ENCODE measurements at regions not wholly inside any gene's neighbourhood (a gene's known extent, or its start where the extent isn't known, plus 50 kb on each side); places are given as distances from the start of the nearest gene placed in this dataset.

- no peak for ATAC-seq
- Histone ChIP-seq H3K4me3 (no peak overlapping the region), H3K36me3 (ENCODE audit: low read depth) (no peaks in the 10 kb centered on the region), H3K4me1 (ENCODE audit: low read depth) (no peaks in the 10 kb centered on the region), H3K9me3 (no peaks in the 10 kb centered on the region)
- intact Hi-C loops (cut with DNase I, micrococcal nuclease), result no loop called here
- no peak for DNase-seq
- TF ChIP-seq, protein P1, sequence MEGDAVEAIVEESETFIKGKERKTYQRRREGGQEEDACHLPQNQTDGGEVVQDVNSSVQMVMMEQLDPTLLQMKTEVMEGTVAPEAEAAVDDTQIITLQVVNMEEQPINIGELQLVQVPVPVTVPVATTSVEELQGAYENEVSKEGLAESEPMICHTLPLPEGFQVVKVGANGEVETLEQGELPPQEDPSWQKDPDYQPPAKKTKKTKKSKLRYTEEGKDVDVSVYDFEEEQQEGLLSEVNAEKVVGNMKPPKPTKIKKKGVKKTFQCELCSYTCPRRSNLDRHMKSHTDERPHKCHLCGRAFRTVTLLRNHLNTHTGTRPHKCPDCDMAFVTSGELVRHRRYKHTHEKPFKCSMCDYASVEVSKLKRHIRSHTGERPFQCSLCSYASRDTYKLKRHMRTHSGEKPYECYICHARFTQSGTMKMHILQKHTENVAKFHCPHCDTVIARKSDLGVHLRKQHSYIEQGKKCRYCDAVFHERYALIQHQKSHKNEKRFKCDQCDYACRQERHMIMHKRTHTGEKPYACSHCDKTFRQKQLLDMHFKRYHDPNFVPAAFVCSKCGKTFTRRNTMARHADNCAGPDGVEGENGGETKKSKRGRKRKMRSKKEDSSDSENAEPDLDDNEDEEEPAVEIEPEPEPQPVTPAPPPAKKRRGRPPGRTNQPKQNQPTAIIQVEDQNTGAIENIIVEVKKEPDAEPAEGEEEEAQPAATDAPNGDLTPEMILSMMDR (IDR thresholded peaks at IDR 0.05), result no peak
Measured at GRCh38 chr12:90084018-90084417, 375.4 kb upstream of the ATP2B1 start.

DNA sequence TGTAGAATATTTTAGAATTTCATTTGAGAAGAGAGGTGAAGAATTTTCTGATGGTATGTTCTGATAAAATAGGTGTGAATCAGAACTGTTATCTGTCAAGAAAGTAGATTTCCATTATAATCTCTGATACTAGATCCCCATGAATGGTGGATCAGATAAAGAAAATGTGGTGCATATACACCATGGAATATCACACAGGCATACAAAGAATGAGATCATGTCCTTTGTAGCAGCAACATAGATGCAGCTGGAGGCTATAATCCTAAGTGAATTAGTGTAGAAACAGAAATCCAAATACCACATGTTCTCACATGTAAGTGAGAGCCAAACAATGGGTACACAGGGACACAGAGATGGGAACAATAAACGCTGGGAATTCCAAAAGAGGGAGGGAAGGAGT lies 372.0 kb upstream of the ATP2B1 start:
- Histone ChIP-seq H3K9me3 (no peaks in the 10 kb centered on the region), H3K4me1 (ENCODE audit: low read depth) (no peaks in the 10 kb centered on the region), H3K36me3 (ENCODE audit: low read depth) (no peaks in the 10 kb centered on the region), H3K4me3 (no peak overlapping the region)
- no peak for ATAC-seq
- DNase-seq, result no peak
- intact Hi-C loops (cut with DNase I, micrococcal nuclease), result no loop called here
- TF ChIP-seq, protein P1 (IDR thresholded peaks at IDR 0.05), result no peak

DNA sequence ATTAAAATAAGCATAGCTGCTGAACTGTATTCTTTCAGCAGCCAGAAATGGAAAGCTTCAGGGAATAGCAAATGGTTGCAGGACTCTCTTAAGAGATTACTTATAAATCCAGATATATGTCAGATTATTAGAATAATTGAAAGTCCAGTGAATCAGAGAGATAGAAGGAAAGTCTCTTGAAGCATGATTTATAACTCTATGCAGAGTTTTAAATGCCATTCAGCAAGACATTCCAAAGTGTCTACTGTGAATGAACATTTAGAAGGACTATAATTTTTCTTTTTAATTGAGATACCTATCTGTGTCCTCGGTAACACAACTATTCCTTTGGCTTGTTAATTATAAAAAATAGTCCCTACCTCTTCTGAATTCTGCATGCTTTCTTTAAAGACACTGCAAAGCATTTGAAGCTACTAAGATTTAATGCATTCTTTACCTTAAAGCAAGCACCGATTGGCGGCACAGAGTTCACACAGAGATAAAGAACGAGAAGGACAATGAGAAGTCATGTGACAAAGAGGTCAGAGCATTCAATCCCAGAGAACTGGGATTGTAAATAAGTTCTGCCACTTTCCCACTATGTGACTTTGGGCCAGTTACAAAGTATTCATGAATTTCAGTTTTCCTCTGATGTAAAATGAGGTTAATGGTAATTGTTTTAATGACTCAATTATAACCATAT lies 371.0 kb upstream of the ATP2B1 start:
- H3K4me1 ChIP-seq (ENCODE audit: low read depth), result no peaks in the 10 kb centered on the region

GRCh38 chr12:90078344-90078743 lies 369.7 kb upstream of the ATP2B1 start:
- Histone ChIP-seq H3K9me3 (no peaks in the 10 kb centered on the region), H3K36me3 (ENCODE audit: low read depth) (no peaks in the 10 kb centered on the region), H3K4me1 (ENCODE audit: low read depth) (no peaks in the 10 kb centered on the region), H3K4me3 (no peak overlapping the region)
- ATAC-seq (no peak), DNase-seq (no peak)
- intact Hi-C loops (cut with DNase I, micrococcal nuclease), result no loop called here
- TF ChIP-seq, protein P1 (IDR thresholded peaks at IDR 0.05), result no peak

More for the DNA sequence above, 371.0 kb upstream of the ATP2B1 start:
- Histone ChIP-seq H3K36me3 (ENCODE audit: low read depth) (no peaks in the 10 kb centered on the region), H3K4me3 (no peak overlapping the region), H3K9me3 (no peaks in the 10 kb centered on the region)
- TF ChIP-seq, protein P1 (IDR thresholded peaks at IDR 0.05), result no peak
- DNase-seq, result no peak
- ATAC-seq, result no peak
- intact Hi-C loops (cut with DNase I, micrococcal nuclease), result no loop called here

- Histone ChIP-seq H3K36me3 (ENCODE audit: low read depth) (no peaks in the 10 kb centered on the region), H3K9me3 (no peaks in the 10 kb centered on the region), H3K4me1 (ENCODE audit: low read depth) (no peaks in the 10 kb centered on the region), H3K4me3 (no peak overlapping the region)
- intact Hi-C loops (cut with DNase I, micrococcal nuclease), result no loop called here
- DNase-seq (no peak), ATAC-seq (no peak)
- TF ChIP-seq, protein P1 (IDR thresholded peaks at IDR 0.05), result no peak
Measured at GRCh38 chr12:90077756-90078155, 369.1 kb upstream of the ATP2B1 start.

All from mucosa of descending colon (tissue), 3 donors.